ENCODE measurements at regions not wholly inside any gene's neighbourhood (a gene's known extent, or its start where the extent isn't known, plus 50 kb on each side); places are given as distances from the start of the nearest gene placed in this dataset.

GRCh38 chr4:126614356-126614855 lies 1018.4 kb upstream of the INTU start (continued):
- no peak for TF ChIP-seq ZC3H13 (CRISPR knock-in tag; IDR thresholded peaks at IDR 0.05)

- in situ Hi-C loops (cut with HindIII; ENCODE audit: extremely low pct_ligation_motif_present, low pct_unique_long_range_greater_than_20kb): loop anchor here (25.0 kb wide), 1 partner anchor 1304 kb away; the partner anchor contains the start of gene FAT4
- no peak for ATAC-seq
Measured at GRCh38 chr4:126616795-126617194, 1016.0 kb upstream of the INTU start.

More at GRCh38 chr4:126616795-126617194, 1016.0 kb upstream of the INTU start:
- Histone ChIP-seq H3K27ac (ENCODE audit: extremely low read length, insufficient read depth, low read length) (no peak overlapping the region), H3K9me3 (ENCODE audit: low read length) (no peaks in the 10 kb centered on the region), H2AFZ (ENCODE audit: low read length) (no peak overlapping the region), H3K27me3 (ENCODE audit: control insufficient read depth in 1 of 2, insufficient read depth in 2 of 2, low read length in 2 of 2) (no peaks in the 10 kb centered on the region), H3K4me3 (replicated peaks in 1 of 3; ENCODE audit: insufficient read depth in 1 of 3, low read depth in 2 of 3, low read length in 3 of 3) (no peak overlapping the region), H3K4me2 (ENCODE audit: low read depth, low read length) (no peak overlapping the region), H4K20me1 (ENCODE audit: insufficient read depth, low read length) (no peaks in the 10 kb centered on the region), H3K36me3 (replicated peaks in 1 of 2; ENCODE audit: control insufficient read depth in 1 of 2, insufficient read depth in 2 of 2, low read length in 2 of 2) (no peaks in the 10 kb centered on the region), H3K9ac (ENCODE audit: insufficient read depth, low read depth, low read length) (no peak overlapping the region), H3K4me1 (ENCODE audit: insufficient read depth, low read length) (no peaks in the 10 kb centered on the region), H3K79me2 (ENCODE audit: insufficient read depth, low read length) (no peaks in the 10 kb centered on the region)
- TF ChIP-seq ZSCAN31 (CRISPR knock-in tag; IDR thresholded peaks at IDR 0.05; ENCODE audit: low read depth): no peak
- TF ChIP-seq EZH2 (conservative IDR thresholded peaks at IDR 0.05; ENCODE audit: low read depth, low read length): no peak
- no peak for TF ChIP-seq HOXA9 (CRISPR knock-in tag; IDR thresholded peaks at IDR 0.05; ENCODE audit: borderline replicate concordance)
- TF ChIP-seq PTBP1 (IDR thresholded peaks at IDR 0.05; ENCODE audit: low read depth, low read length, poor library complexity, severe bottlenecking): no peak
- no peak for TF ChIP-seq PHF20 (CRISPR knock-in tag; IDR thresholded peaks at IDR 0.05)
- no peak for TF ChIP-seq DR1 (CRISPR knock-in tag; IDR thresholded peaks at IDR 0.05)
- no peak for TF ChIP-seq SMYD3 (CRISPR knock-in tag; IDR thresholded peaks at IDR 0.05)
- no peak for TF ChIP-seq DRAP1 (CRISPR knock-in tag; IDR thresholded peaks at IDR 0.05)
- TF ChIP-seq CSRNP2 (CRISPR knock-in tag; conservative IDR thresholded peaks at IDR 0.05; ENCODE audit: low read depth): no peak
- TF ChIP-seq NFYB (CRISPR knock-in tag; IDR thresholded peaks at IDR 0.05): no peak
- no peak for TF ChIP-seq BATF2 (CRISPR knock-in tag; IDR thresholded peaks at IDR 0.05)
- TF ChIP-seq CBX5 (CRISPR knock-in tag; IDR thresholded peaks at IDR 0.05; ENCODE audit: borderline replicate concordance): no peak
- TF ChIP-seq MLLT10 (CRISPR knock-in tag; IDR thresholded peaks at IDR 0.05): no peak
- TF ChIP-seq KAT7 (CRISPR knock-in tag; IDR thresholded peaks at IDR 0.05; ENCODE audit: borderline replicate concordance): no peak
- no peak for TF ChIP-seq GMEB1 (CRISPR knock-in tag; IDR thresholded peaks at IDR 0.05; ENCODE audit: borderline replicate concordance)
- TF ChIP-seq ZNF567 (CRISPR knock-in tag; IDR thresholded peaks at IDR 0.05; ENCODE audit: borderline replicate concordance): no peak
- no peak for TF ChIP-seq ZNF616 (CRISPR knock-in tag; IDR thresholded peaks at IDR 0.05; ENCODE audit: low read depth)
- intact Hi-C loops (cut with micrococcal nuclease; ENCODE audit: unreplicated experiment): no loop called here
- POLR2A ChIA-PET: no interaction called here
- no peak for DNase-seq (ENCODE audit: low spot score)
- FAIRE-seq: no peak
- CTCF ChIA-PET (ENCODE audit: low intra/inter-chr PET ratio, low total read pairs): no interaction called here
- WGBS (ENCODE audit: low lambda C conversion rate): no CpG with 5 or more reads among the region's 3 CpGs
- no TSS peak for BruUV-seq (replicated peaks)
